GM18519 (cell line): ENCODE measurements at regions not wholly inside any gene's neighbourhood (a gene's known extent, or its start where the extent isn't known, plus 50 kb on each side); places are given as distances from the start of the nearest gene placed in this dataset.
"Not testable (repeated sequence)": the region's sequence is repeated elsewhere in the genome, so short reads cannot be mapped to it uniquely, and the experiment has no call there.

ENCODE experiments used
- ATAC-seq: cut with Tn5 transposase; IDR thresholded peaks from one replicate; pipeline ENCODE4 v1.9.1; 2021; ENCODE audit warnings: mild to moderate bottlenecking, moderate library complexity; ENCODE audit not compliant: unreplicated experiment, low FRiP score

DNA sequence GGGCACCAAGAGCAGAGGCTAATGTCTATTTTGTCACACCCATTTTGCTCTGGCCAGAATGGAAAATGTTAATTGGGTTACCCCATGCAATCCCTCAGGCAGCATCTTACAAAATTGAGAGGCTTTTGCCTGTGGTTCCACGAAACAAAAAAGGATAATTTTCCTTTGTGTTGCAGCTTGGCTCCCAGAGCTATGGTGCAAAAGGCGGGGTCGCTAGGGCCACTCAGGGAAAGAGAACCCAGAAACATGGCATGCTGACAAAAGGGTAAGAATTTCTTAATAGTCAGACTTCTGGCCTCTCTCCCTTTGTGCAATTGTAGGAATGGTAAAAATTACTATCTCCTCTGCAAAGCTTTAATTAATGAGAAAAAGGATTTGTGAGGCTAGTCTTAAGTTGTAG is 119.6 kb upstream of the BANK1 start:
- ATAC-seq = no peak

GRCh38 chr4:101670370-101670769 is 120.2 kb upstream of the BANK1 start:
- no peak for ATAC-seq

DNA sequence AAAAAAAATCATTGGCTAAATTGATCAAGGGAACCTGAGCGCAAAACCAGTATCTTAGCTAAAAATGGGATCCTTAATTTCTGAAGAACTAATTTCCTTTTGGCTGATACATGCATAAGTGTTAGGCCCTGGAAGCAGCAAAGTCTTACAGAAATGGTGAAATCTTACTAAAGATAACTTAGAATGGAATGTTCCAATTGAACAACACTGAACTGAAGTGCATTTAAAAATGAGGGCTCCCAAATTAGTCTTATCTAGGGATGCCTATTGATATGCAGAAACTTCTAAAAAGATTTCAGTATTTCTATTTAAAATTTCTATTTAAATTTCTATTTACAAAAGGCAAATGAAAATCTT is 120.7 kb upstream of the BANK1 start:
- no peak for ATAC-seq

DNA sequence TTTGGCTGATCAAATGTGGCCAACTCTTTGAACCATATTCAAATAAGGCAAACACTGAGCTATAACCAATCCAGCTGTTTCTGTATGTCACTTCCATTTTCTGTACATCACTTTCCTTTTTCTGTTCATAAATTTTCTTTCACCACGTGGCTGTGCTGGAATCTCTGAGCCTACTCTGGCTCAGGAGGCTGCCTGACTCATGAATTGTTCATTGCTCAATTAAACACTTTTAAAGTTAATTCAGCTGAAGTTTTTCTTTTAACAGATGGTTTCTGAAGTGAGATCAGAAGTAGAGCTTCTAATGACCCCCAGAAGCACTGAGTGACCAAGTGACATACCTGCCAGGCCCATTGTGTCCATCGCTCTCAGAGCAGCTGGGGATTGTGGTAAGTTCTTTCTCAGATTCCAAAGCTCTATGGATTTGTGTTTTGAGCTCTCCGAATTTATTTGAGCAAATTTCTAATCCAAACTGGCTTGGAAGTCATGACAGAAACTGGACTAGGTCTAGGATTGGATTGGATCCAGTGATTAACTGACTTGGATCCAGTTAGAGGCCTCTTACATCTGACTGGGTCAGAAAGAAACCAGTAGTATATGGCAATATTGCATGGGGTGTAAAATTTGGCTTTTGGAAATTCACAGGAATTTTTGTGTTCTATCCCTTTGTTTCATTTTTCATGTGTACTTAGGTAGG is 121.2 kb upstream of the BANK1 start:
- no peak for ATAC-seq

DNA sequence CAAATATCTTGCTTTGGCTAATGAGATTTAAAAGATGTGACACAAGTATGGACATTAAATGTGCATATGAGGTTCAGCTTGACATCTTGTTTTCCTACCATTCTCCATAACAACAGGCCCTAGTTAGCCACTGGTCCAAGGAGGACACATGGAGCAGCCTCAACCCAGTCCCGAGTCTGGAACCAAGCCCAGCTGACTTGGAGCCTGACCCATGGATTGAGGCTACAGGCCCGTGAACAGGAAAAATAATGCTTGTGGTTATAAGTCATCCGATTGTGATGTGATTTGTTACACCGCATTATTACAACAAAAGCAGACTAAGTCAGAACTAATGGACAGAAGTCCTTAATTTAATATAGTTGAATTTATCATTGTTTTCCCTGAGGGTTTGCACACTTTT is 123.2 kb upstream of the BANK1 start:
- no peak for ATAC-seq

- no peak for ATAC-seq
These were observed 129.9 kb upstream of the BANK1 start for GRCh38 chr4:101660607-101661006.

- ATAC-seq = no peak
These were observed 134.7 kb upstream of the BANK1 start for GRCh38 chr4:101655857-101656256.

GRCh38 chr4:101655005-101655404 is 135.5 kb upstream of the BANK1 start:
- no peak for ATAC-seq

GRCh38 chr4:101651778-101652177 is 138.8 kb upstream of the BANK1 start:
- ATAC-seq = no peak

DNA sequence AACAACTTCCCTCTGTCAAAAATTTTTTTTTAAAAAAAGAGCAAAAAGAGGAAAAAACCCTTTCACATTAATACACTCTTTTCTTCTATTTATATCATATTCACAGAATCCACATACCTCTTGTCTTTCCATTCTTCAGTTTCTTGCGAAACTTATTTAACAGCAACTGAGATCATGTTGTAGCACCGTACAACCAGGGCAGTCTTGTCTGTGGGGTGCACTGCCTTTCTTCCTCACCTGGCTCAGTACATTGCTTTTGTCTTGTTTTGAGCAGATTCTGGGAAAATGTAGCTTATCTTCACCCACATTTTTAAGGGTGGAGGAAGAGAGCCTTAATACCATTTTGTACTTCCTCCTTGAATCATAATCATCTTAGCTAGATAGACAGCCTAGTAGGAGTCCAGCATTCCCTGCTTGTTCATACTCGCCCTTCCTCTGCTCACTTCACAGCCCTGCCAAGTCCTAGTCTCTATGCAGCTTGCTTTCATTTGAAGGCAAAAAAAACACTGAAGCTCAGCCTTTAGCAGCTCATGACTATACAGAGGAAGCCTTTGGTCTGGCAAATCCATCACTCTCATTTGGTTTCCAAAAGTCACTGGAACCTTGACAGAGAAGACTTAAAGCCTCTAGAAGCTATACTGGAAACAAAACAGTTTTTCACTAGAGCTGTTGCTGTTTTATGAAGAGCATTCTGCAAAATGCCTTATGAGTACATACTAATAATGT is 140.6 kb upstream of the BANK1 start:
- no peak for ATAC-seq

DNA sequence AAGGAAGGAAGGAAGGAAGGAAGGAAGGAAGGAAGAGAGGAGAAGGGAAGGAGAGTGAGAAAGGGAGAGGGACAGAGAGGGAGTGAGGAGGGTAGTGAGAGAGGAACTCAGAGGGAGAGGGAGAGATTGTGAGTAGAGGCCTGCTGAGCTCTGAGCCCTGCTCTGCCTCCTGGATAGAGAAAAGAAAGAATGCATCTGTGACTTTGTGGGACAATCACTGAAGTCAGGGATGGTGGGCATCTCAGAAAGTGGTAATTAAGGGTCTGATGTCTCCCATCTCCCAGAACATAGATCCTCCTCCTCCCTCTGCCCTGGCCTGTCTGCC is 142.9 kb upstream of the BANK1 start:
- ATAC-seq = no peak

- ATAC-seq = no peak
These were observed 146.0 kb upstream of the BANK1 start for GRCh38 chr4:101644516-101644915.

DNA sequence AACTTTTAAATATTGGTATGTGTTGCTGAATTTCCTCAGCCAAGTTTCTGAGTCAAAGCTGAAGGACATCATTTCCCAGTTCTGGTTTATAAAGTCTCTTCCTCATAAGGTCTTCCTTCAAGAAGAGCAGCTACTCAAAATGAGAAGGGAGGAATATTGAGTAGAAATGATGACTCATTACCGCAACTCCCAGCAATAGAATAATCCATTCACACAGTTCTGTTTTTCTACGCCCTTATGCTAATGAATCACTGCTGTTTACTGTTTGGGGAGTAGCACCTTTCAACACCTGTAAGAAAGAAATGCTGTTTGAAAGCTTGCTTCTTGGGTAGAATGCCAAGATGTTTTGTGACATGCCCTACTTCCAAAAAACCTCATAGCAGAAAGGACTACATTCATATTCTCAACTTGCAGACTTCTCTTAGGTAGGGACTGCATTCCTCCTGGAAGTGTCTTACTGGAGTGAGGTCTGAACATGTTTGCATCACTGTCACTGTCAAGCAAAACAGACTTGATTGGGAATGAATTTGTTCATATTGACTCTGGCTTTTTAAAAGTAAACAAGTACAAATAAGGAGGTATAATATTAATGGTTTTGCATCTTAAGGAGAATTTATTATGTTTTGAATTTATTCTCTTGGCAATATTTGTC is 147.2 kb upstream of the BANK1 start:
- no peak for ATAC-seq

DNA sequence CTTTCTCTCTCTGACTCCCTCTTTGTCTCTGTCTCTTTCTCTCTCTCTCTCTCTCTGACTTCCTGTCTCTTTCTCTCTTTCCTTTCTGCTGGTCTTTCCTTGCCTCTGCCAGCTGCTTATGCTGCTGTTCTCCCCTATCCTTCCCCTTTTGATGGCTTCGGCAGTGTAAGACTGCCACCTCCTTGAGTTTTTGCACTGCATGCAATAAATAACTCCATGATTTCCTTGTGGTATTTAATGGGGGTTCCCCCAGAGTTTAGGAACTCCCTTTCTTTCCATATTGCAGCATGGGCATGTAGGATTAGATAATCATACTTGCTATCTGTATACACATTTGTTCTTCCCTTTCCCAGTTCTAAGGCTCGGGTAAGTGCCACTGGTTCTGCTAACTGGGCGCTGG is 157.8 kb upstream of the BANK1 start:
- ATAC-seq = not testable (repeated sequence)

GRCh38 chr4:101630319-101630986 is 160.1 kb upstream of the BANK1 start:
- no peak for ATAC-seq

DNA sequence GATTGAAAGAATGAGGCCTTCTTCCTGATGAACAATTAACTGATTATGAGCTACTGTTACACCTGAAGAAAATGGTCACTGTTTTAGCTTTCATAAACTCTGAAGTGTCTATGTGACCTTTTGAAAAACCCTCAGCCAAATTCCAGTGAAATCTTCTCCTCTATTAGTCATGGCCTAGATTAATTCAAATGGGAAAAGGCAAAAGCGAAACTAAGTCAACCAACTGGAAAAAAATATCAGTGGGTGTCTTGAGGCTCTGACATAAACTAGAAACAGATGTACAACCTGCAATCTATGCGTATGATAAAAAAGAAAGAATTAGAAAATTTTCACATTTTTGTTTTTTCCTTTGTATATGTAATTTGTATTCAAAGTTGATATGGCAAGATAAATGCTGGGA is 169.4 kb upstream of the BANK1 start:
- ATAC-seq = no peak

DNA sequence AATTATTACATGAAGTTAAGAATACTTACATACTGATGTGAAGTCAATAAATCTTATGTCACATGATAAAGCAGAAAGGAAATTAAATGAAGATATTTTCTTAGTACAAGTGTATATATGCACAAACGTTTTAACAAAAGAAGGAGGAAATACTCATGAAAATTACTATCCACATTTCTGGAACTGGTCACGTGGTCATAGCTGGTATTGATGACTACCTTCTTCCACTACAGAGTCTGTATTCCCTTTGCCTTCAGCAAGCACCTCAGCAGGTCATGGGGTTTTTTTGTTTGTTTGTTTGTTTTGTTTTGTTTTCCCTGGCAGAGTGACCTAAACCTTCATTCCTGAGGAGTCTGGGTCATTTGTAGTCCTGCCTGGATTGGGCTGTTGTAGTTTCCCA is 174.9 kb upstream of the BANK1 start:
- ATAC-seq = no peak

DNA sequence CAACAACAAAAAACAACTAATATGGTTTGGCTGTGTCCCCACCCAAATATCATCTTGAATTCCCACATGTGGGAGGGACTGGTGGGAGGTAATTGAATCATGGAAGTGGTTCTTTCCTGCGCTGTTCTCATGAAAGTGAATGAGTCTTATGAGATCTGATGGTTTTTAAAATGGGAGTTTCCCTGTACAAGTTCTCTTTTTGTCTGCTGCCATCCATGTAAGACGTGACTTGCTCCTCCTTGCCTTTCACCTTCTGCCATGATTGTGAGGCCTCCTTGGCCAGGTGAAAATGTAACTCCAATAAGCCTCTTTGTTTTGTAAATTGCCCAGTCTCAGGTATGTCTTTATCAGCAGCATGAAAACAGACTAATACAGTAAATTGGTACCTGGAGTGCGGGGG is 183.5 kb upstream of the BANK1 start:
- not testable (repeated sequence) for ATAC-seq

DNA sequence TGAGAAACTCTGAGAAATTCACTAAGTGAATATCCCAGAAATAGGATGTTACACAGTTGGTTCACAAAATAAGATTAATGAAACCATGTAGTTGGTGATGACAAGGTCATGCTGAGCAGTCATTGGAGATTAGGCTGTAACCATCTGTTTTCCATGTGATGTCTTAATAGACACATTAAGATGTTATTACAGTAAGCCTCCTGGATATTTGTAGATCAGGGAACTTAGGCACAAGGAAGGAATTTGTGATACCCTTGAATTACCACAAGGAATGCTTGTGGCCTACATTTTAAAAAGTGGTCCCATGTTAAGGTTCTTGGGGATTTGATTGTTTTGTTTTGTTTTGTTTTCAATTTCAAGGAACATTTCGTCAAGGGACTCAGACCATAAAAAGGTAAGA is 185.6 kb upstream of the BANK1 start:
- ATAC-seq = no peak

GRCh38 chr4:101600287-101600686 is 190.2 kb upstream of the BANK1 start:
- ATAC-seq = no peak

GRCh38 chr4:101599620-101600019 is 190.9 kb upstream of the BANK1 start:
- ATAC-seq = no peak
